Mesenteric fat pad (tissue), 1 donor: ENCODE measurements at regions not wholly inside any gene's neighbourhood (a gene's known extent, or its start where the extent isn't known, plus 50 kb on each side); places are given as distances from the start of the nearest gene placed in this dataset.
"Not testable (repeated sequence)": the region's sequence is repeated elsewhere in the genome, so short reads cannot be mapped to it uniquely, and the experiment has no call there.

Source experiments
- DNase-seq: peaks from one replicate; pipeline ENCODE4 v3.0.0-alpha.2; 2020; ENCODE audit warnings: low spot score
- donor health status: DM: yes; HTN: yes; CAD: no.

DNA sequence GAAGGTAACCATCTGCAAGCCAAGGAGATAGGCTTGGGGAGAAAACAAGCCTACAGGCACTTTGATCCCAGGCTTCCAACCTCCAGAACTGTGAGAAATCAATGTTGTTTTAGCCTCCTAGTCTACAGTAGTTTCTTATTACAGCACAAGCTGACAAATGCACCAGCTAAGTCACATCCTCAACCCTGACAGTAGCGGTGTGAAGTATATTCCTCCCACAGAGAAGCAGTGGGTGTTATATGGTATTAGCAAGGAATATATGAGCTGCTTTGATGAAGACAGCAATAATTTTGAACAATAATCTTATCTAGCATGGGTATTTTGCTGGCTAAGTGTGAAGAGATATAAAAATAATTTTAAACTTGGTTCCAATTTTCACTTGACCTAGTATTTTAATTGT is 2415.0 kb downstream of the ARAP2 start:
- DNase-seq: not testable (repeated sequence)

DNA sequence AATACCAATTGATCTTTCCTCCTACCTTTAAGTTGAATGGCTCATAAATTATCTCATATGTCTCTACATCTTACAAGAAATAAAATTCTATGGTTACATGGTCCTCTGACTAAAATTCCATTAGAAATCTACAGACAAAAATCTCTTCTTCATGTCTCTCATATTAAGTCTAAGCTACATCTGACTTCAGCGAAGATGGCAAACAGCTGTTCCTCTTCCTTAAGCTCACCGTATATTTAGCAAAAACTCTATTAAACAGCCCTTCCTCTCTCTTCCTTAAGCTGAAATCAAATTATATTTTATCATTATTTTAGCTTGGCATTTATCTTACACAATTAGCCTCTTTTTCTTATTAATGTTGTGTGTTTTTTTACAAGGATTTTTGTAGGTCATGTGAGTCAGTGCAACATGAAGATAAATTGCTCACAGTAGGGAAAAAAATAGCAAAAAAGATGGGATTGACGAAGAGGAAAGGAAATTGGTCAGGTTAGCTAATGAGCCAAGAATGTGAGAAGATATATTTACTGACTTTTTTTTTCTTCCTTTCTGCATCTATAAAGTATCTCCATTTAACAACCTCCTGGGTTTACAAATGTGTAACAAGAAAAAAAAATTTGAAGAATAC is 2412.8 kb downstream of the ARAP2 start:
- DNase-seq: no peak

DNA sequence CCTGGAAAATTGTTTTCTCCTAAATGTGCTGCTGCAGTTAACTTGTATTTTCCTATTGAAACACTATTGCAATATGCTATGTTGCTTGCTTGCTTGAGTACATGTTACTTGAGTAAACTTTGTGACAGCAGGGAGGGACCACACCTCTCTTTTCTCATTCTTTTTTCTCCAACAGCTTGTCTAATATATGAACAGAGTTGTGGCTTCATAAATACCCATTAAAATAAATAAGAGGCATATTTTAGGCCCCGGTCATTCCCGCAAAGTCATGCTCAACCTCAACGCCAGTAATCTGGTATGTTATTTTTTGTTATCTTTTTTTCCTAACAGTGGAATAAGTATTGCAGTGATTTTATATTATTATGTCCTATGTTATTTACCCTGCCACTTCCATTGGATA is 2408.6 kb downstream of the ARAP2 start:
- not testable (repeated sequence) for DNase-seq

DNA sequence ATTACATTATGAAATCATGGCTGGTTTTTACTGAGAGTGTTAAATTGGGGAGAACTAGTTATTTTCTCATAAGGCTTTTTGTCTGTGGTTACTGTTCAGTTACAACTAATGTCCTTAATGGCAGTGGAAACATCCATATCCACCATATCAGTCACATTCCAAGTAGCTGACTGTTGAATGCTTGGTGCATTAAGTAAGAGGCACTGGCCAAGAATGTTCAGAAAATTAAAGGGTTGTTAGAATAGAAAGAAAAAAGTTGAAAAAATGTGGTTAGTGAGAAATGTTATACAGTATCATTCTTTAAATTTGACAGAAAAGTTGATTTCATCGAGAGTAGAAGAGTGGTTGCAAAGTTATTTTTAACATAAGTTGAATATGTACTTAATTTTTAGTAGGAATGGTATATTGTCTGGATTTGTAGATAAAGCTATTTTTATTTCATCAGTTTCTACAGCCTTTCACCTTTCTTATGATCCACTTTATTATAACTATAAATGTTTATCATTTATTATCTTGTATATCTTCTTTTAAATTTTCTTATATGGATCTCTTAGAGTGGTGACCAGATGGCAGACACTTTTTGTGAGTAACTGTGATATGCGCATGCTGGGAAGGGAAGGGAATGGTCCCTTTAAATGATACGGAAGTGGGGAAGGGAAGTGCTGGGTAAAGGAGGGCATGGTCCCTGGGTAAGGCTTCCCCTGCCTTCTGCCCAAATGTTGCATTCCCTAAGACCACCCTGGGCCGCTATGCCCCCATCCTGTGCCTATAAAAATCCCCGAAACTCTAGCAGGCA is 2407.1 kb downstream of the ARAP2 start:
- no peak for DNase-seq

DNA sequence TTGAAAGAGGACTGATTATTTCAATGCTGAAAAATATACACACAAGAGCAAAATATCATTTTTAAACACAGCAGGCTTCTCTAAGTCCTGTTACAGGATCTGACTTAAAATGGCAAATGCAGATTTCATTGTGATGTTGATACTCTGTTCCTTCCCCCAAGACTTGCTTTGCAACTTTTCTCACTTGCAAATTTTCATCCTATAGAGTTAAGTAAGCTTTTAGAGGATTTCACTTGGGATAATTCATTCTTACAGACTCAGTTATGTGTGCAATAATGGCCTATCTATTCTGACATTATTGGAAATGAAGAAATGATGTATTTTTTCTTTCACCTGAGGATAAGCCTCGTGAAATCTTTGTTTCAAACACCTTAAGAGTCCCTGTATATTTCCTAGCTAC is 2403.2 kb downstream of the ARAP2 start:
- no peak for DNase-seq

DNA sequence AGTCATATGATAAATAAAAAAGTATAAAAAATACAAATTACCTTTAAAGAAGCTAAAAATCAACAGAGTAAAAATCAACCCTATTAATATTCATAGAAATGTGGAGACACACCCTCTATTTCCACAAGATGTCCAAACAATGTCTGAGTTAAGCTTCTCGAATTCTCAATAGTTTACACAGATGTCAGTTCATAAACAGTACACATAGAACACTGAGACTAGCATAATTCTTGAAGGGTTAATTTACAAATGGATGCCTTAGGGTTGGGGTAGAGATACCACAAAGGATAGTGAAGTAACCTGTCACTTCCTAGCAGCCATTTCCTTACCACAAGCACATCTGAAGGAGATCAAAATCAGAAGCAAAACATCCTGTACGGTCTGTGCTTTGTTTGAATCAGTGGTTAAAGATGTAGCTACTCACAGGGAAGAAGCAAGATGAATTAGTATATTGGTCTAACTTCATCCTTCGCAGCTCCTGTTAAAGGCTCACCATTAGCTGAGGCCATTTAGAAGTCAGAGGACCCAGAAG is 2393.9 kb downstream of the ARAP2 start:
- DNase-seq: no peak

DNA sequence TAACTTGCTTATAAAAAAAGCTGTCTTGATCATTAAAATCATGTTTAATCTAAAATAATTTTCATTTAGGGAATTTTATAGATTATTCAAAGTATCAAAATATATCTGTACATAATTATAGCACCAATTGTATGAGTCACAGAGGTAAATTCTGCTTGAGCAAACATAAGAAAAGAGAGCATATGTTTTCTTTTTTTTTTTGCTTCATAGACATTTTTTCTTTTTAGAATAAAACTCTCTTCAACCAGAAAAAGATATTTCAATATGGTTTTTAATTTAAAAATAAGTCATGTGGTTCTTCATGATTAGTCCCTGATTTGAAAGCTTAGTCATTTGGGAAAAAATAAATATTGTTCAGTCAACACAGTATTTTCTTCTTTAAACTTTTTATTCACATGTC is 2390.6 kb downstream of the ARAP2 start:
- DNase-seq: not testable (repeated sequence)

DNA sequence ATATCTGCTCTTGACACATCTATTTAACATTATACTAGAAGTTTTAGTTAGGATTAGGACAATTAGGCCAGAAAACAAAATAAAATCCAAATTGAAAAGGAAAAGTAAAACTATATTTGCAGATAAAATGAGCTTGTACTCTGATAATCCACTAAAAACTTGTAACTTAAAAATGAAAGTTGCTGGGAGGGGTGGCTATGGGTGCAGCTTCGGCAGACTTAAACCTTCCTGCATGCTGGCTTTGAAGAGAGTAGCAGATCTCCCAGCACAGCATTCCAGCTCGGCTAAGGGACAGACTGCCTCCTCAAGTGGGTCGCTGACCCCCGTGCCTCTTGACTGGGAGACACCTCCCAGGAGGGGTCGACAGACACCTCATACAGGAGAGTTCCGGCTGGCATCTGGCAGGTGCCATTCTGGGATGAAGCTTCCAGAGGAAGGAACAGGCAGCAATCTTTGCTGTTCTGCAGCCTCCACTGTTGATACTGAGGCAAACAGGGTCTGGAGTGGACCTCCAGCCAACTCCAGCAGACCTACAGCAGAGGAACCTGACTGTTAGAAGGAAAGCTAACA is 2379.9 kb downstream of the ARAP2 start:
- no peak for DNase-seq

DNA sequence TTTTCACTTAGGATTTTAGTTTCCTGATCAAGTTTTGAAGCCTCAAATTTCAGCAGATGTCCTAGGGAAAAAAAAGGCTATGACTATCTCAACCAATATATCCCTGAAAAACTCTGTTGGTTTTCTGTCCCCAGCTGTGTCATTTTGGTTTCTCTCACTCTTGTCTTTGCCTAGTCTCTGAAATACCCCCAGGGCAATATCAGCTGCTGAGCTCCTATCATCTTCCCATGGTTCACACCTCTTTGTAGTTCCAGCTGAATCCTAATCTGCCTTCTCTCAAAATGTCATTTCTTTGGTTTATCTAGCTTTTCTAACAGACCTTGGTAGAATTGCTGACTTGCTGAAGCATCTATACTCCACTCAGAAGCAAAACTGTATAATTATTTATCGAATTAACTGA is 2370.5 kb downstream of the ARAP2 start:
- no peak for DNase-seq

DNA sequence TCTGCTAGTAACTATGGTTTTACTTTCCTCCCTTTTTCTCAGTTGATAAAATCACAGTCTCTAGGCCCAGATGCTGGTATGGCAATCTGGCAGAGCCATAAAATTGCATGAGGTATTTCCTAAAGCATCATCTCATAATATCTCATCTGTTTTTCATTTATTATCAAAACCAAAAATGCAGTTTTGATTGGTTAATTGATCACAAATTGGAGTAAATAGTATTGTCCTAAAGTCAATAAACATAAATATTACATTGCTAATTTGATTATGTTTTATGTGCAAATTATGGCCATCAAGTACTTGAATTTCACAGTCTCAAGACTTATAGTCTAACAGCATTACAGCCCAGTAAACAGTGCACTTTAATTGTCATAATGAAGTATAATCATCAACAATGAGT is 2365.6 kb downstream of the ARAP2 start:
- no peak for DNase-seq

DNA sequence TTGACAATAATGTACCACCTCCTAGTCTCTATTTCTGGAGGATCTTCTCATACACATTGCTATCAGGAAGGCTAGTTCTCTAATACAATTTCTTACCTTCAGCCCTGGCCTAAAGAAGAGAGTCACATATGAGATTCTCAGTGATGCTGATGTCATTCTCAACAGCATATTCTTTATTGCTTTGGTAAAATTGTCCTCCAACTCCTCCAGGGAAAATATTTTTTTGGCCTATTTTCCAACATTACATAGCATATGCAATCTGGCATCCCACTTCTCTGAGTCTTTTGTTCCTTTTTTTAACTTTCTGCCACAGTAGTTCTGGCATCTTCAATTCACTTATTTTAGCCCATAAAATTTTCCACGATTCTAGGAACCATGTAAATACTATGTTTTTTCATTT is 2363.1 kb downstream of the ARAP2 start:
- DNase-seq: no peak

DNA sequence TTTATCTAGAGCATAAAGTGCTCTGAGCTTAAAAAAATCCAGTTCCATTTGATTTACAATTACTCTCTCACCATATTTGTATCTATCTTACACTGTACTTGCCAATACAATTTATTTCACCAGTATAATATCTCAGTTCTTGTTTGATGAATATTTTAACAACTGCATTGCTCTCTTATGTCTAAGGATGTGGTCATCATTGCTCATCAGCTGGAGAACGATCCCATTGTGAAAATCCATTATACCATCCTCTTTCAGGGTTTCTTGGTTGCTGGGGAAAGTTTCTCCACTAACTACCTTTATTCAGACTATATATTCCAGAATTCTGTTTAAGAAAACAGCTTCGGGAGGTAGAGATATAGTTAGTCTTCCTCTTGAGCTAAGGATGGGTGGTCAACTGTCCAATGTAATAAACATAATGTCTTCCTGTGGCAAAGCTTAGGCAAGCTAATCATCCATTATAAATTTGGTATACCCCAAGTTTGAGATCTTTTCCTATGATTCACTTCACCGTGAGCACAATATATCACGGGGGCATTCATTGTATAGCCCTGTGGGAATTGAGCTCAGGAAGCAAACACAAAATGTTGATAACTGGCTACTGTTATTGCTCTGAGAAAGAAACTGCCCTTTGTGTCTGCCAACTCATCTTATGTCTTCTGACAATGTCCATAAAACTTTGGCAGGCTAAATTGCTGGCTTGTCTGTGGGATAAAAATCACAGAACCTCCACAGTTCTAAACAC is 2361.9 kb downstream of the ARAP2 start:
- no peak for DNase-seq

DNA sequence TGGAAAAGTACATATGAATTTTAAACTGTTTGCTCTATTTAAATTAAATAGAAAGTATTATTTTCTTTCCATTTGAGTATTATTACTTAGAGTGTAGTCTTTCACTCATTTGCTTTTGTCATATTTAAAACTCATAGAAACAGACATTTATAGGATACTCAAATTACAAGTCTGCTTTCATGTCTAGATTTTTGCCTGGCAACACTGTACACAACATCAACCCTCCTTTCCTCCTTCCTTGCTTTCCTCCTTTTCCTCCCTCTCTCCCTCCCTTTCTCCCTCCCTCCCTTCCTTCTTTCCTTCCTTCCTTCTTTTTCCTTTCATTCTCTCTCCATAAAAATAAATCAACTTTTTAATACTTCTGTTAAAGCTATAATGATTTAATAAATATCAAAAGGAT is 2361.2 kb downstream of the ARAP2 start:
- DNase-seq: no peak

DNA sequence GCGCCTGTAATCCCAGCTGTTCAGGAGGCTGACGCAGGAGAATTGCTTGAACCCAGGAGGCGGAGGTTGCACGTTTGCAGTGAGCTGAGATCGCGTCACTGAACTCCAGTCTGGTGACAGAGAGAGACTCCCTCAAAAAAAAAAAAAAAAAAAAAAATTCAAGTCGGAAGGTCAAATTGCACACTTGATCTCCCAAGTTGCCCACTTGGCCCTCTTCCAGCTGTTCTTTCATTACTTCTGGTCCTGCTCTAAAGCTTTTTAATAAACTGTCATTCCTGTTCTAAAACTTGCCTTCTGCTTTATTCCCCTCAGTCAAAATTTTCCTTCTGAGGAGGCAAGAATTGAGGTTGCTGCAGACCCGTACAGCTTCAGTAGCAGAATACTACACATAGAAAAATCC is 2358.0 kb downstream of the ARAP2 start:
- DNase-seq: no peak

DNA sequence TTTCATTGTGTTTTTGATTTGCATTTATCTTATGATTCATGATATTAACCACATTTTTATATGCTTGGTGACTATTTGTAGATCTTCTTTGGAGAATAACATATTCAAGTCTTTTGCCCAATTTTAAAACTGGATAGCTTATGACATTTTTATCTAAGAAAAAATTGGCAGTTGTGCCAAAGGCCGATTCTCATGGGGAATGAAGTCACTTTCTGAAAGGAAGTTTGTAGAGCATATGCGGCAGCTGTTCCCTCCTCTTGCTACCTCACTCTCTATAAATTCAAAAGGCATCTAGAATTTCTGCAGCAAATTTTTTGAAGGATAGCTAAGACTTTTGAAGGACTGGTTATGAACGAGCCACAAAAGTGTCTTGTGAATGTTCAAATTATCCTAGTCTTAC is 2353.5 kb downstream of the ARAP2 start:
- DNase-seq: no peak

DNA sequence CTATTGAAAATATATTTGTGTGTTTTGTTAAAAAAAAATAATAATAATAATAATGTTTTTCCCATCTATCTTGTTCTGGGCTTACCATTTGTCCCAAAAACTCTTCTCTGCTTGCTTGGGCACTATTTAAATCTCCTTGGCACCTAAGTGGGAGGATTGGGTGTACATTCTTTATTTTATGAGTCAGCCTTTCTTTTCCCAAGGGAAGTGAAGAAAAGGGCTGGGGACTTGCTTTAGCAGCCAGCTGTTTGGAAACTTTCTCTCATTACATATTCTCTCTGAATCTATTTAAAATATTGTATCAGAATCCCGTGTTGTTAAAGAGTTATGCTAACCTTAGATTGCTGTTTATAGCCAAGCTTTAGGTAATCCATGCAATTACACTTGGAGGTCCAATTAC is 2332.4 kb downstream of the ARAP2 start:
- no peak for DNase-seq

DNA sequence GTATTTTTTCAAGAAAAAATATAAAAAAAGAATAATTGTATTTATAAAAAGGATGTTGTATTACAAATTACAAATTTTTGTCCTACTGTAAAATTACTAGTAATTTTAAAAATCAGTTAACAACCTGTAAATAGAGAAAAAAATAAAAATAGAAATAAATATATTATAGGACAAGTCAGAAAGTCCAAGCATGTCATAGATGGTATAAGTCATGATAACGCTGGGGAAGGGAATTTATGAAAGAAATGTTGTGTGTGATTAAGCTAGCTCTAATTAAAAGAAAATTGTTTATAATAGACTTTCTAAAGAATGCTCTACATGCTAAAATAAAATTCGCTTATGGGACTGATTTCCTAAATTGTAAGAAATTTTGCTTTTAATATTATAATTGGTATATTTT is 2329.9 kb downstream of the ARAP2 start:
- no peak for DNase-seq

DNA sequence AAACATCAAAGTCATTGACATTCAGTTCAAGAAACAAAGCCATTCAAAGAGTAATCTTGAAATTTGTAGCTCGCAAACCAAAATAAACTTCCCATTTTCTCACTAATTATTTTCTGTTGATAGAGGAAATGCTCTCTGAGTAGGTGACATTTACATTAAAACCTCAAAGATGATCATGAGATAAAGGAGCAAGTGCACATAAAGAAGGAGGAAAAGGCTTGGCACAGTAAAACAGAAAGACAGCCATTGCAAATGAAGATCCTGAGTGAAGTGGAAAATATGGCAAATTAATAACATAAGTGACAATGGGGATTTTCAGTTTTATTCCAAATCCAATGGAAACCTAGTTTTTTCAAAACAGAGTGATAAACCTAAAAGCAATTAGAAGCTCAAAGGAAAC is 2320.8 kb downstream of the ARAP2 start:
- no peak for DNase-seq

DNA sequence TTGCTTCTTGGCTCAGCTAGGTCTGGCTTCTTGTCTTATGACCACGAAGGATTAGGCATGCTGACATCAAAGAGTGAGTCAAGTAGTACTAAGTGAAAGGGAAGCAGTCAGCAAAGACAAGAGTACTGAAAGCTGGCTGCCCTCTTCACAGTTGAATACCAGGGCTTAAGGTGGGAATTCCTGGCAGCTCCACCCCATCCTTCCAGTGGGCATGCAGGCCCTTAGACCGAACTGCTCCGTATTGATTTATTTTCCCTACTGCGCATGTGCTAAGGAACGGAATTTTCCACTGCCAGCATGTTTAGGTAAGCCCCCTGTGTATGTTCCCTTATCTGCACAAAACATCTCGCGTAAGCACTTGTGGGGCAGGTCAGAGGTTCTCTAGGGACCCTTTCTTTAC is 2320.1 kb downstream of the ARAP2 start:
- DNase-seq: no peak

DNA sequence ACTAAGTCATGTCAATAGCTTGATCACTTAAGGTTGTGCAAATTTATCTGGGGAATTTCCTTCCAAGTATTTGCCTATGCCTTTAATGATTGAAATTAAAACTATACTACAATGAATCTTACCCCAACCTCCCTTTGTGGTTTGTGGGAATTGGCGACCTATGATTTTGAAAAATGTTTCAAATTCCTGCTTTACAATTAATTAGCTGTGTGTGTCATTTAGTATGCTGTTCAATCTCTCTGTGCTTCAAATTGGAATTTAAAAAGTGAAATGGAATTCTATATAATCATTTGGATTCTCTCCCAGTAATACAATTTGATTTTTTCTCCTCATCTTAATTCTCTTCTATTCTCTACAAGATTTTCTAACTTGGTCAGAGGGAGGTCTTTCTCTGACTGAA is 2319.5 kb downstream of the ARAP2 start:
- DNase-seq: no peak

DNA sequence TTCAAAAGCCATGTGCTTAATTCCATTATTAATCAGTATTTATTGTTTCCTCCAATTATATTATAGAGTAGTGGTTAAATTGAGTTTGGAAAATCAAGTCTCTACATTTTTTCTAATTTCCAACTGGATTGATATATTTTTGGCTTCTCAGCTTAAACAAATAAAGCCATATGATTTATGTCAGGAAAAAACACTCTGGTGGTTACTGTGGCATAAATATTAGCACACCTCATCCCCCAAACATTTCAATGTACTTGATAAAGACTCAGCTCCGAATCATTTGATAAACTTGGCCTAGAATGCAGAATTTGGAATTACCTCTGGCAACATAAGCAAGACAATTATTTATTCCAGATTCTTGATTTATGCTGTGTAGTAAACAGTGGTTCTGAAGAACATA is 2313.8 kb downstream of the ARAP2 start:
- no peak for DNase-seq

DNA sequence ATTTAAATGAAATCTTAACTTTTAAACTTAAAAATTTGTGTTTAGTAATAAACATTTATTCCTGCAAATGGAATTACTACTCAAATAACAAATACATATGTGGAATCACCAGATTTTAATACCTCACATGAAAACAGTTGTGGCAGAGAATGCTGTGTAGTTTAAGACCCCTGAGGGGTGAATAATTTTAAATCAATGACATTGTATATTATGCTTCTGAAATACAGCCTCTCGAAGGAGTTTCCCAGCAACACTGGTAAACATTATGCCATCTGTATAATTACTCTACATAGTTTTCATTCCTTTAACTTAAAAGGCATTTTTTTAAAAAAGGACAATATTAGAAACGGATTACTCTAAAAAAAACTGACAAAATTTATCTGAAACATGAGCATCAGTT is 2313.3 kb downstream of the ARAP2 start:
- DNase-seq: no peak
